H1 (cell line): ENCODE measurements at regions not wholly inside any gene's neighbourhood (a gene's known extent, or its start where the extent isn't known, plus 50 kb on each side); places are given as distances from the start of the nearest gene placed in this dataset.

Experiments used
- EP300 ChIP-seq, 2 experiments: IDR thresholded peaks; 1 replicate in 1 of 2; 2 replicates in 1 of 2; pipeline ENCODE4 v1.6.1; 2011 to 2012; ENCODE audit warnings: low read depth in 2 of 2, low read length in 2 of 2, mild to moderate bottlenecking in 2 of 2, borderline replicate concordance in 1 of 2, inconsistent platforms in 1 of 2, moderate library complexity in 1 of 2

DNA sequence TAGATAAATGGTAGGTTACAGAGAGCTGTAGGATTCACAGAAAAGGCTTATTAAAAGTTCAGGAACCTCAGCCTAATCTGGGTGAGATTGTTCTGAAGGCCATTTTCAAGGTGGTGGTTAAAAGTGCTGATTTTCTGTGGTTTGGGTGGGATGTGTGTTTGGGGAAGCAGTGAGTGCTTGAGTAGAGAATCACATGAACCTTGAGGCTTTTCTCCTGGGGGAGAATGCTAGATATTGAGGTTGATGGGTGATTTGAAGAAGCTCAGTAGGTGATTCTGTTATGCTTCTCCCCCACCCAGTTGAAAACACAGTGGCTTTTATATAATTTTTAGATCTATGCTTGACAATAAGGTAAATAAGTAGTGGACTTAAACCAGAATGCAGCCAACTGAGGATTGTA is 420.9 kb downstream of the PCNX1 start (continued):
- no peak for TF ChIP-seq EP300 (IDR thresholded peaks at IDR 0.05; ENCODE audit: borderline replicate concordance in 1 of 2, low read depth in 2 of 2, low read length in 2 of 2)
